CD14-positive monocyte (primary cell): ENCODE measurements at regions not wholly inside any gene's neighbourhood (a gene's known extent, or its start where the extent isn't known, plus 50 kb on each side); places are given as distances from the start of the nearest gene placed in this dataset.

Experiments
- DNase-seq, 3 donors: peaks; one replicate each; pipeline ENCODE4 v3.0.0-alpha.2; 2011 to 2022
- H2AFZ ChIP-seq: 2 replicates; pipeline ENCODE4 v1.6.0; 2012; ENCODE audit warnings: mild to moderate bottlenecking, low read depth, low read length, inconsistent platforms; ENCODE audit not compliant: insufficient read depth, poor library complexity, severe bottlenecking
- H3K27ac ChIP-seq, 2 donors: 1 replicate in 1 of 2; 2 replicates in 1 of 2; pipeline ENCODE4 v1.5.1; 2012 to 2013; ENCODE audit warnings: low read length in 2 of 2, control low read depth in 1 of 2, inconsistent platforms in 1 of 2, low read depth in 1 of 2, mild to moderate bottlenecking in 1 of 2
- H3K27me3 ChIP-seq, 2 donors: one replicate each; pipeline versions ENCODE4 v1.6.0 to v1.6.1; 2011 to 2013; ENCODE audit warnings: low read length in 2 of 2; ENCODE audit not compliant: control insufficient read depth in 2 of 2, insufficient read depth in 2 of 2
- H3K36me3 ChIP-seq, 2 donors: replicated peaks in 1 of 2; 1 replicate in 1 of 2; 2 replicates in 1 of 2; pipeline versions ENCODE4 v1.5.1 to v1.6.1; 2012 to 2013; ENCODE audit warnings: low read length in 2 of 2, control low read depth in 1 of 2, inconsistent platforms in 1 of 2, mild to moderate bottlenecking in 1 of 2; ENCODE audit not compliant: insufficient read depth in 2 of 2, control insufficient read depth in 1 of 2
- H3K4me1 ChIP-seq, 2 donors: 1 replicate in 1 of 2; 2 replicates in 1 of 2; pipeline versions ENCODE4 v1.5.1 to v1.6.1; 2012 to 2013; ENCODE audit warnings: low read length in 2 of 2, control low read depth in 1 of 2, inconsistent platforms in 1 of 2, mild to moderate bottlenecking in 1 of 2, moderate library complexity in 1 of 2; ENCODE audit not compliant: insufficient read depth in 2 of 2, control insufficient read depth in 1 of 2
- H3K4me2 ChIP-seq: replicated peaks from 2 replicates; pipeline ENCODE3; 2012; ENCODE audit warnings: low read length, moderate library complexity, mild to moderate bottlenecking; ENCODE audit not compliant: poor library complexity, severe bottlenecking; ENCODE audit errors: extremely low read depth
- H3K4me3 ChIP-seq, 3 experiments: fragments of 200-600 bp in 1 of 3; sonication (generic) in 1 of 3; replicated peaks in 1 of 3; 1 replicate in 2 of 3; 2 replicates in 1 of 3; pipeline ENCODE4 v1.5.1; 2011 to 2013; ENCODE audit warnings: low read length in 3 of 3, mild to moderate bottlenecking in 3 of 3, control low read depth in 2 of 3, low read depth in 2 of 3, inconsistent platforms in 1 of 3, moderate library complexity in 1 of 3
- H3K79me2 ChIP-seq: 2 replicates; pipeline ENCODE4 v1.6.0; 2012; ENCODE audit warnings: mild to moderate bottlenecking, control low read depth, inconsistent platforms, low read length, moderate library complexity; ENCODE audit not compliant: insufficient read depth
- H3K9ac ChIP-seq: 2 replicates; pipeline ENCODE4 v1.6.0; 2017; ENCODE audit warnings: low read length, mild to moderate bottlenecking; ENCODE audit not compliant: insufficient read depth, poor library complexity, severe bottlenecking
- H3K9me3 ChIP-seq, 2 donors: replicated peaks in 1 of 2; 1 replicate in 1 of 2; 2 replicates in 1 of 2; pipeline versions ENCODE4 v1.5.1 to v1.6.1; 2012 to 2013; ENCODE audit warnings: low read length in 2 of 2, control low read depth in 1 of 2; ENCODE audit not compliant: control insufficient read depth in 1 of 2, insufficient read depth in 1 of 2
- H4K20me1 ChIP-seq: 2 replicates; pipeline ENCODE4 v1.6.0; 2012; ENCODE audit warnings: mild to moderate bottlenecking, low read length, control low read depth, moderate library complexity; ENCODE audit not compliant: insufficient read depth
- H3K27ac Mint-ChIP-seq, 7 donors: one replicate each; pipeline ENCODE4 v1.8.0; 2020; ENCODE audit warnings: mild to moderate bottlenecking in 7 of 7, mixed read lengths in 7 of 7, moderate library complexity in 6 of 7, inconsistent platforms in 2 of 7
- H3K27me3 Mint-ChIP-seq, 3 donors: one replicate each; pipeline ENCODE4 v1.8.0; 2021 to 2022; ENCODE audit warnings: low read depth in 3 of 3, mild to moderate bottlenecking in 3 of 3, mixed read lengths in 3 of 3, moderate library complexity in 3 of 3, inconsistent platforms in 1 of 3
- H3K36me3 Mint-ChIP-seq, 2 donors: one replicate each; pipeline ENCODE4 v1.8.0; 2020; ENCODE audit warnings: mixed read lengths in 2 of 2, inconsistent platforms in 1 of 2, mild to moderate bottlenecking in 1 of 2
- H3K4me1 Mint-ChIP-seq: one replicate; pipeline ENCODE4 v1.8.0; 2020; ENCODE audit warnings: mild to moderate bottlenecking, mixed read lengths
- H3K4me3 Mint-ChIP-seq, 2 donors: one replicate each; pipeline ENCODE4 v1.8.0; 2020; ENCODE audit warnings: mild to moderate bottlenecking in 2 of 2, mixed read lengths in 2 of 2, moderate library complexity in 1 of 2
- H3K9me3 Mint-ChIP-seq, 7 donors: one replicate each; pipeline ENCODE4 v1.8.0; 2020 to 2022; ENCODE audit warnings: mixed read lengths in 7 of 7, mild to moderate bottlenecking in 6 of 7, moderate library complexity in 6 of 7, inconsistent platforms in 2 of 7
- WGBS: methylation state at CpG from one replicate; pipeline ENCODE4 v1.1.5; 2013; ENCODE audit warnings: missing lambda C conversion rate; ENCODE audit not compliant: insufficient coverage; 5-methylcytosine and 5-hydroxymethylcytosine counted together
- intact Hi-C, 2 donors: fragments of 100-400 bp; cut with micrococcal nuclease; formaldehyde crosslinking; loops; one replicate each; pipeline versions ENCODE4 v1.15.0 to v1.15.1; 2023
- TF ChIP-seq, protein P1 (sequence below): fragments of 200-600 bp; IDR thresholded peaks from one replicate; pipeline ENCODE4 v1.8.0; 2022; ENCODE audit warnings: antibody characterized with exemption, mild to moderate bottlenecking

DNA sequence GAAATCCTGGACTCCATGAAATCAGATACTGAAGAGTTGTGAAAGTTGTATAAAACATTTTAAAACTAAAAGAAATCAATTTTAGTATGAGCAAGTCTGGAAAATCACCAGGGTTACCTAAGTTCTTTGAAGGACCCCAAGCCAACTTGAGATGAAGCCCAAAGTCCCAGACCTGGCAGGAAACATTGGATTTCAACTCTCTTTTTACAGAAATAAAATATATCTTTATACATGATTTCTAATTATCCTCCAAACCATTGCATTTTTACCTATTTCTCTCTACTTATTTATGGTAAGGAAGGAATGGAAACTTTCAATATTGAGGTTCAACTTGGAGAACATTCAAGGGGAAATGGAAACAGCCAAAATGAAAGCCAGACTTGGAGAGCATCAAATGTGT, 390.6 kb upstream of the C9orf72 start:
- H3K36me3 Mint-ChIP-seq, result no peaks in the 10 kb centered on the region
- no peaks in the 10 kb centered on the region for H3K4me1 Mint-ChIP-seq
- H3K4me3 ChIP-seq, result no peak overlapping the region
- H3K9me3 Mint-ChIP-seq, result peaks cover 0 to 3% (median 1%) of the 10 kb centered on the region in 7 donors
- H3K9me3 ChIP-seq, result no peaks in the 10 kb centered on the region
- no peaks in the 10 kb centered on the region for H3K4me1 ChIP-seq
- no peak overlapping the region for H3K4me2 ChIP-seq
- H3K4me3 Mint-ChIP-seq, result no peak overlapping the region
- H3K36me3 ChIP-seq, result no peaks in the 10 kb centered on the region
- H2AFZ ChIP-seq, result no peak overlapping the region
- TF ChIP-seq, protein P1, sequence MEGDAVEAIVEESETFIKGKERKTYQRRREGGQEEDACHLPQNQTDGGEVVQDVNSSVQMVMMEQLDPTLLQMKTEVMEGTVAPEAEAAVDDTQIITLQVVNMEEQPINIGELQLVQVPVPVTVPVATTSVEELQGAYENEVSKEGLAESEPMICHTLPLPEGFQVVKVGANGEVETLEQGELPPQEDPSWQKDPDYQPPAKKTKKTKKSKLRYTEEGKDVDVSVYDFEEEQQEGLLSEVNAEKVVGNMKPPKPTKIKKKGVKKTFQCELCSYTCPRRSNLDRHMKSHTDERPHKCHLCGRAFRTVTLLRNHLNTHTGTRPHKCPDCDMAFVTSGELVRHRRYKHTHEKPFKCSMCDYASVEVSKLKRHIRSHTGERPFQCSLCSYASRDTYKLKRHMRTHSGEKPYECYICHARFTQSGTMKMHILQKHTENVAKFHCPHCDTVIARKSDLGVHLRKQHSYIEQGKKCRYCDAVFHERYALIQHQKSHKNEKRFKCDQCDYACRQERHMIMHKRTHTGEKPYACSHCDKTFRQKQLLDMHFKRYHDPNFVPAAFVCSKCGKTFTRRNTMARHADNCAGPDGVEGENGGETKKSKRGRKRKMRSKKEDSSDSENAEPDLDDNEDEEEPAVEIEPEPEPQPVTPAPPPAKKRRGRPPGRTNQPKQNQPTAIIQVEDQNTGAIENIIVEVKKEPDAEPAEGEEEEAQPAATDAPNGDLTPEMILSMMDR, result no peak
- no peak overlapping the region for H3K27ac ChIP-seq
- peaks cover 0 to 2% (median 0%) of the 10 kb centered on the region in 3 donors for H3K27me3 Mint-ChIP-seq
- no peaks in the 10 kb centered on the region for H3K79me2 ChIP-seq
- H3K27me3 ChIP-seq, result no peaks in the 10 kb centered on the region
- no peak overlapping the region for H3K9ac ChIP-seq
- DNase-seq, result no peak
- no peaks in the 10 kb centered on the region for H4K20me1 ChIP-seq
- intact Hi-C loops, result no loop called here
- no peak overlapping the region for H3K27ac Mint-ChIP-seq

DNA sequence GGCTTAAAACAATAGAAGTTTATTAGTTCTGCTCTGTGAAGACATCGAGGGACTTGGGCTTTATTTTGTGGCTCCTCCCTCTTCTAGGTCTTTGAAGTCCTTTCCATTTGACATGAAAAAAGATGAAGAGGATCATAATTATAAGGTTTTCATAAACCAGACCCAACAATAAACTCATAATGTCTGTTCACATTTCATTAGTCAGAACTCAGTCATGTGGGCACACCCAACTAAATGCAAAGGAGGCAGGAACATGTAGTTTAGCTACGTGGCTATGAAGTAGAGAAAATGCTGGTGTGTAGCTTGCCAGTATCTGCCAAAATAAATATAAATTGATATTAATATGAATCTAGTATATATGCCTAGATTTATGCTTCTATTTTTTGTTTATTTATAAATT, 393.9 kb upstream of the C9orf72 start:
- no CpG with 5 or more reads among the region's 2 CpGs for WGBS

More for the DNA sequence above, 393.9 kb upstream of the C9orf72 start:
- Histone ChIP-seq H3K79me2 (no peaks in the 10 kb centered on the region), H3K27ac (no peak overlapping the region), H3K4me1 (no peaks in the 10 kb centered on the region), H3K9me3 (no peaks in the 10 kb centered on the region), H3K4me2 (no peak overlapping the region), H2AFZ (no peak overlapping the region), H3K4me3 (no peak overlapping the region), H4K20me1 (no peaks in the 10 kb centered on the region), H3K9ac (no peak overlapping the region), H3K27me3 (no peaks in the 10 kb centered on the region), H3K36me3 (no peaks in the 10 kb centered on the region)
- Mint-ChIP-seq H3K4me3 (no peak overlapping the region), H3K27me3 (no peaks in the 10 kb centered on the region), H3K36me3 (no peaks in the 10 kb centered on the region), H3K27ac (no peak overlapping the region), H3K9me3 (peaks cover 0 to 5% (median 2%) of the 10 kb centered on the region in 7 donors), H3K4me1 (no peaks in the 10 kb centered on the region)
- DNase-seq, result no peak
- TF ChIP-seq, protein P1, result no peak
- intact Hi-C loops, result no loop called here
